ENCODE measurements at regions not wholly inside any gene's neighbourhood (a gene's known extent, or its start where the extent isn't known, plus 50 kb on each side); places are given as distances from the start of the nearest gene placed in this dataset.
"Not testable (repeated sequence)": the region's sequence is repeated elsewhere in the genome, so short reads cannot be mapped to it uniquely, and the experiment has no call there.

DNA sequence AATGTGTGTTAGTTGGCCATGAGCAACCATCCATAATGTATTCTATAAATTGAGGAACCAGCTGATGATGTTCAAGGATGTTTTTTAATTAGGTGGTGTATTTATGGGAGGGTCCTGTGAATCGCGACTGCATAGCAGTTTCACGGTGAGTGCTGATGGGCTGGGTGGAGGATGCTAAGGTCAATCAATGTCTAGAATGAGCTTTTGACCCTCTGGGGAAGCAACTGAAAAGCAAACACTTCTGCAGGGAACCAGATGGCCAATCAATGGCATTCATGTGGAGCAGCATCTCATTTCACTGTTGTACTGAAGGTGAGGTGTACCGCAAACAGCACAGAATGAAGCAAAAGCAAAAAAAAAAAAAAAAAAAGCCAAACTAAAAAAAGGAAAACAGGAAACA lies 676.1 kb upstream of the TMEM132C start:
- DNase-seq, result peak; percentile 13

DNA sequence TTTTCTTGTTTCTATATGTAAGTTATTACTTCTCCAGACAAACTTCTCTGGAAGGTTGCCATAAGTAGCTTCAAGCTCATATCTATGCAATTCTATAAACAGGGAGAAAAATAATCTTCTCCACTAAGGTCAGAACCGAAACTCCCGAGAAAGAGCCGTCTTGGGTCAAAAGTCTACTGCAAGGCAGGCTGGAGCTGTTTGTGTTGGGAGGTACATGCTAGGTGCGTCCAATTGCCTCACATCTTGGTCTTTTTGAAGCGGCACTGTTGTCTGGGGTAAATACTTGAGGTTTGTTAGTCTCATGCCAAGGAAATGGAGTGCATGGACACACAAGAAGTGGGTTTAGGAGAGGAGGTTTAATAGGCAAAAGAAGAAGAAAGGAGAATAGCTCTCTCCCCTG lies 674.7 kb upstream of the TMEM132C start:
- no peak for DNase-seq

DNA sequence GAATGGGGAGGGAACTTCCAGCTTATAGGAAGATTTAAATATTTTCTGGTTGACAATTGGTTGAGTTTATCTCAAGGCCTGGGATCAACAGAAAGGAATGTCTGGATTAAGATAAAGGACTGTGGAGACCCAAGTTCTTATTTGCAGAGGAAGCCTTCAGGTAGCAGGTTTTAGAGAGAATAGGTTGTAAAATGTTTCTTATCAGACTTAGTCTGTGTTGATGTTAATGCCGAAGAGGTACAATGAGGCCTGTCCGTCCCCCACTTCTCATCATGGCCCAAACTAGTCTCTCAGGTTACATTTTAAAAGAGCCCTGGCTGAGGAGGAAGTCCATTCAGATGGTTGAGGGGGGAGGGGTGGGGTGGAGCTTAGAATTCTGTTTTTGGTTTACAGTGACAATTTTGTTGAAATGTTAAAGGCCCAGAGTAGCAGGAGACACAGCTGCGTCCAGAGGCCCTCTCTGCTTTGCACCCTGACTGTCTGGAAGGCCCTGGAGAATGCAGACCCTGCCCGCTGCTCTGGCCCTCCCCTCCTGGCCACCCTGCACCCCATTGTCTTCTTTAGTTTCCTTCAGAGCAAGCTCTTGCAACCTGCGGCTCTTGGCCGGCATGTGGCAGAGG lies 672.5 kb upstream of the TMEM132C start:
- no peak for DNase-seq

DNA sequence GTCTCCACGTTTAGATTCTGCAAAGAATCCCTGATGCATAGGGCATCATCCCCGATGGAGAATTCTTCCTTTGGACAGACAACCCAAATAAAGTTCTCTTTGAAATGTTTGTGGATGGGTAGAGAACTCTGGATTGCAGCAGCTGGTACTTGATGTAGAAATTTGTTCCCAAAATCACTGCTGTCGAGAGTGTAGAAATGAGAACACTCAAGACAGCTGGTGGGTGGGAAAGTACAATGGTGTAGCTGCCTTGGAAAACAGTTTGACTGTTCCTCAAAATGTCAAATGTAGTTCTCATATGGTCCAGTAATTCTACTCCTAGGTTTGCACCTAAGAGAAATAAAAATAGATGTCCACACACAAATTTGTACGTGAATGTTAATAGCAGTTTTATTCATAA lies 671.5 kb upstream of the TMEM132C start:
- DNase-seq, result no peak

DNA sequence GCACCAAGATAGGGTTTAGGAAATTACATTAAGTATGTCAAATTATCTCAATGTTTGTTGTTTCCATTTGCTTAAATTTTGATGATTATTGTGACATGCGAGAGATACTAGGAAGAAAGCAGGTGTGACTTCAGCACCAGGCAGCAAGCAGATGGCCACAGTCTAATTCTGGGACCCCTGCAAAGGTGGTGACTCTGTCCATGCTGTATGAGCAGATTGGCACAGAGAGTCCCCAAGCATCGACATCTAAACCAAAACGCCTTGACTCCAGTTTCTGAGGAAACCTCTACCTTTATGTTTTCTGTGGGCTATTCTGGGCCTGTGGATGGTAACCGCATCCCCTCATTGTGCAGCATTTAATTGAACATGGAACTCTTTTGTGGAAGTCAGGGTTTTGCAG lies 670.1 kb upstream of the TMEM132C start:
- DNase-seq, result no peak

DNA sequence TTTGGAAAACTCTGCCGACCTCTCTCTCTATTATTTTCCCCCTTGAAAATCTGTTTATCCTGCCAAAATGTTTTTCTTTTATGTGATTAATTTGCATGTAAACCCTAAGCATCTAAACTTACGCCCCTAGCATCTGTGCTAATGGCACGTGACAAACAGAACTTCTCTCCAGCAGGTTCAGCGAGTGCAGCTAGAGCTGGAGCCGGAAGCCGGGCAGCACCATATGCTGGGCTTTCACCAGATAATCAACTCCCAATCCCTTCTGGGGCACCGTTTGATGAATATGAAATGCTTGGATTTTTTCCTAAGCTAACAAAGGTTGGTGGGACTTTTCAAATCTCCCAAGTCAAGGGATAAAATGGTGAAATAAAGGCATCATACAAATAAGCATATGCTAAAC lies 667.5 kb upstream of the TMEM132C start:
- peak; percentile 69 for DNase-seq

DNA sequence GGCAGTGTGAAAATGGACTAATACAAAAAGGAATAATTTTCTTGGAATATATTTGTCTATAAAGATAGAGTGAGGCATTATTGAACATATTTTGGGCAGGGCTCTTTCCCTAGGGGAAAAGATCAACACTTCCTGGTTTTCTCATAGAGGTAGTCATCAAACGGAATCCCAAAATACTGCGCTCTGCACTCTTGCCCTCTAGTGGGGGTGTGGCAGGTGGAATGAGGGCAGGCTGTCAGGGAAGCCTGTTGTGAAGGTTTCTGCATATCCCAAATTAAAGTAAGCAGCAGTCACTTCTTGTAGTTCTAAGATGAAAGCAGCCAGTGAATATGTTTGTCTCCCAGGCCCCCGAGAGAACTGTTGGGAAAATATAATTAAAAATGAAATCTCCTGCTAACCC lies 666.8 kb upstream of the TMEM132C start:
- no peak for DNase-seq

DNA sequence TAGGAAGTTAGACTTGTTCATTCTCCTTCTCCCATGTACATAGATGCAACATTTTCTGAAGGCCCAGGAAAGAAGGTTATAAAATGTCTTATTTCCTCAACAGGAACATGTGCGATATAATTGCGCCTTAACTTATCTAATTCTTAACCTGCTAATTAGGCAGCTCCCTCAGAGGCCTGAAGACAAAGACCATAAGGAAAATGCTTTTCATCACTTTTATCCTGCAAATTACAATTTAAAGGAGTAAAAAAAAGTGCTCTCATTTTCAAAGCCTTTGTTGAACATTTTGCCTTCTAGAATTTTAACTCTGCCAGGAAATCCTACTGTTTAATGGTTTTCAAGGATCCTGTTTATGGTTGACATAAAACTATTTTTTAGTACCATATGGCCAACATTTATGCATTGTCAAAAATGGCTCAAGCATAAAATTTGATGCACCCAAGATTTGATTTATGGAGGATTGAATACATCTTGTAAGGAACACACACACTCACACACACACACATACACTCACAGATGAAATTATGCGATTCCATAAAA lies 660.4 kb upstream of the TMEM132C start:
- DNase-seq, result peak; percentile 9

DNA sequence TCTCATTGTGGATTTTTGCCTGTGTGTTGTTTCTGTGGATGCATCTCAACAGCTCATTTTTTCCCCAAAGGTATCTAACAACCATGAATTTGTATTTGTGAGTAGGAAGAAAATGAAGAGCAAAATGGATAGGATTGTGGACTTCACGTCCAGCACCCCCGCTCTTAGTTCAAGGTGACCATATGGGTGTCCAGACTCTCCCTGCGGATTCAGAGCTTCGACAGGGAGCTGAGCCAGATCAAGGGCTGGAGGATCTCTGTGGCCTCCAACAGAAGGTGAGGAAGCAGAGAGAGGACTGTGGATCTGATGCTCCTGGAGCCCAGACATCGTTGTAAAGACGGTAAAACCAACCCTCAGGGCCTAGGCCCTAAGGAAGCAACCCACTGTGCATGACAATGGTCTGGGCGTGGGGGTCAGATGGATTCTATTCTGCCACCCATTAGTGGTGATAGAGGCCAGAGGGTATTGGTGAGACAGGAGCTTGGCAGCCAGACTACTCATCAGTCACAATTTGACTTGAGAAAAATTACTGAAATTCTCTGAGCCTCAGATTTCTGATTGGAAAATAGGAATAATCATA lies 659.7 kb upstream of the TMEM132C start:
- DNase-seq, result no peak

DNA sequence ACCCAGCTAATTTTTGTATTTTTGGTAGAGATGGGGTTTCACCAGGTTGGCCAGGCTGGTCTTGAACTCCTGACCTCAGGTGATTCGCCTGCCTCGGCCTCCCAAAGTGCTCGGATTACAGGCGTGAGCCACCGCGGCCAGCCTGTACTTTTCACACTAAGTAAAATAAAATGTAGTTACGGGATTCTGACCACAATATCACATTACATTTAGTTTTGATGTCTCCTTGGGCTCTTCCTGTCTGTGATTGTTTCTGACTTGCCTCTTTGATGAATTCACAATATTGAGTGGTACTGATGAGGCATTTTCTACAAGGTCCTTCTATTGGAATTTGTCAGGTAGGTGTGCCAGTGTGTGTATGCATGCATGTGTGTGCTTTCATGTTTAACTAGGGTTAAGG lies 658.6 kb upstream of the TMEM132C start:
- DNase-seq, result not testable (repeated sequence)

DNA sequence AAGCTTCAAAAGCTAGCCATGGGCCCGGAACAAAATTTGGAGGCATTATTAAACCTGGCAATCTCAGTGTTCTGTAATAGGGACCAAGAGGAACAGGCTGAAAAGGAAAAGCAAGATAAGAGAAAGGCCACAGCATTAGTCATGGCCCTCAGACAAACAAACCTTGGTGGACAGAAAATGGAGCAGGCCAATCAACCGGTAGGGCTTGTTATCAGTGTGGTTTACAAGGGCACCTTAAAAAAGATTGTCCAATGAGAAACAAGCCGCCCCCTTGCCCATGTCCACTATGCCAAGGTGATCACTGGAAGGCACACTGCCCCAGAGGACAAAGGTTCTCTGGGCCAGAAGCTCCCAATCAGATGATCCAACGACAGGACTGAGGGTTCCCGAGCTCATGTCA lies 653.9 kb upstream of the TMEM132C start:
- DNase-seq, result no peak

DNA sequence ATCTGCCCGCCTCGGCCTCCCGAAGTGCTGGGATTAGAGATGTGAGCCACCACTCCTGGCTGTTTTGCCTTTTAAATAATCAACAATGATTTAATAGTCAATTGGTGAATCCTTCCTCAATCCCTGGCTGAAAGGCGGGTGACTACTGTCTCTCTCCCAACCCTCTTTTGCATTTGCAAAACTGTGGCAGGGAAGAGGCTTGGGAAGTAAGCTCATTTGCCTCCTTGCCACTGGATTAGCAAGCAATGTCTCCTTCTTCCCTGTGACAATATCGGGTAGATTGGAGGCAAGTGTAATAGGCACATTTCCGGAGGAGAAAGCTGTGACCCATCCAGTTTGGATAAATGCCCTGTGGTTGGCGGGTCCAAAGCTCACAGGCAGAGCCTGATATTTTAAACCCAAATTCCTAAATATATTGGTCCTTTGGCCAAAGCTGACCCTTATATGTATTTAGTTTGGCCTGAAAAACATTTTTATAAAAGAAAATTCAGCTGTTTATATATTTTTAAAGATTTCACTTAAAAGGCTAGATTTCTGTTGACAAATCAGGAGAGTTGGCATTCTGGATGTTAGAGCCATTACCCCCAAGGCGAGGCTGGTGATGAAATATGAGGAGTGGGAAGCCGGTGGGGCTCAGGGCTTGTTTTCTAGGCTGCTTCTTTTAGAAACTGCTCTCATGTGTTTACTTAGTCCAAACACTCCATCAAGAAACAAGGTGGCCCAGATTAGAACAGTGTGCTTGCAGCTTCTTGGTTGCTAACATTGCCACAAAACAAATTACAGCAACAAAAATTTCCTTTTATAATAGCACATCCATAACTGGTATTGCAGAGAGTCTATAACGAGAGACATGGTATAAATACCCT lies 646.9 kb upstream of the TMEM132C start:
- DNase-seq, result no peak

DNA sequence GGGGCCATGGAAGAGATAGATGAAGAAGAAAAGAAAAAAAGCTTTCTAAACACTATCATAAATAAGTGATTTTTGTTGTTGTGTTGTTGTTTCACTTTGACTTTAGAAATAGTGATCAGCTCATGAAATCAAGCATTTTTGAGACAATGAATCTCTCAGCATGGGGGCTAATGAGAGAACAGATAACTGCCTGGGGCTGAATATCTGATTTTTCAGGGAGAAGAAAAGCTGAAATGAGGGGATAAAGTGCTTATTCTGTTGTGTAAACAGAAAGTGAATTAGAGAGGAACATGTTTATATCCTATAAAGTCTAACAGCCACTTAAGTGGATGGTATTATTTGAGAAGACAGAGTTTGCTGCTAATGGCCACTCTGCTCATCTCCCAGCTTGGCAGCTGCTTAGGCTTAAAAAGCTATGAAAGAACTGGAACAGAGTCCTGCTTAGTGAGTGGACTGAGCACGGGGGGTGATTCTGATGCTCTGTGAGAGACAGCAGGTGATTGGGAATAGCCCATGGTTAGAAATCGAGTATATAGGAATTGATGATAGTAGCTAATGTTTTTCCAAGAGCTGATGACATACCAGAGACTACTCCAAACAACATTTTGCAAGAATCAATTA lies 646.1 kb upstream of the TMEM132C start:
- no peak for DNase-seq

DNA sequence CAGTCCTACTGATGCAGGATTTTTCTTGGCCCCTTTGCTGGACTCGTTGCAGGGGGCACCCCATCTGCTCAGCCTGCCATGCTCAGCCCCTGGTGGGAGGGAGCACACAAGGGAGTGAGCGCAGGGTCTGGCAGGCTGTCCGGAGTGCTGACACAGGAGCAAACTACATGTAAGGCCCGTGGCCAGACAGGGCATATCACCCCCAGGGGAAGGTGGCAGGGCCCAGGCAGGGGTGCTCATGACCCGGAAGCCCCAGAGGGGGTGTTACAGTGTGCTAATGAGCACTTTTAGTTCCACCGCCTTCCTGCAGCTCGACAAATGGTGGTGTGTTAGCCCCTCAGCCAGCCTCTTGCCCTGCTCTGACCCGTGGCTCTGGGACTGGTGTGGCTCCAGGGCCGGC lies 645.6 kb upstream of the TMEM132C start:
- no peak for DNase-seq

DNA sequence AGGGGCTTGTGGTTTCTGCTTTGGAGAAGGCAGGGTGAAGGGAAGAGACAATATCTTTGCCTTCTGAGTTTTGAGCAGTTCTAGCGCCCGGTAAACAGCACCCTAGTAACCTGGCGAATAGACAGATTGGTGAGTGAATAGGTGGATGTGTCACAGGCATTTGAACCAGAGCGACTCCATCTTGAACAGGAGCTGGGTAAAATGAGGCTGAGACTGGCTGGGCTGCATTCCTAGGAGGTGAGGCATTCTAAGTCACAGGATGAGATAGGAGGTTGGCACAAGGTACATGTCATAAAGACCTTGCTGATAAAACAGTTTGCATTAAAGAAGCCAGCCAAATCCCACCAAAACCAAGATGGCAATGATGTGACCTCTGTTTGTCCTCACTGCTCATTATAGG lies 643.6 kb upstream of the TMEM132C start:
- DNase-seq, result no peak

DNA sequence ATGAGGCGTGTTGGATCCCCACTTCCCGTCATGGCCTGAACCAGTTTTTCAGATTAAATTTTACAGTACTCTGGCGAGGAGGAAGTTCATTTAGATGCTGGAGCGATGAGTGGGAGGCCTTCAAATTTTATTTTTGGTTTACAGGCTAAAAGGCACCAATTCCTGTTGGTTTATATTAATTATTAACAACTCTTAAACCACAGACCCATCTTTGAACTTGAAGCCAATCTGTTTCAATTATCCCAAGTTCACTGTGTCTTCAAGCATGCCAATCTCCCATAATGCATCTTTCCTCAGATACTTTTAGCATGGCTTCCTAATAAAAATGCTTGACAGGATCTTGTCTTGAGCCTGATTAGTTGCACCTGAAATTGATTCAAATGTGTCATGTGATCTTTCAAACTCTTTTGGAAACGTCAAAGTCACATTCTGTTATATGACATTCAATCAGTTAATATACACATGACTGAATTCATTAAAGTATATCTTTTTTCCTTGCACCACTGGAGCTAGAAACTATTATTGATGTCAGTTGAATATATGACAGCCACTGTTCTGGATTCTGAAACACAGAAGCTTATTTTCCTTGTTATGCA lies 641.7 kb upstream of the TMEM132C start:
- no peak for DNase-seq

DNA sequence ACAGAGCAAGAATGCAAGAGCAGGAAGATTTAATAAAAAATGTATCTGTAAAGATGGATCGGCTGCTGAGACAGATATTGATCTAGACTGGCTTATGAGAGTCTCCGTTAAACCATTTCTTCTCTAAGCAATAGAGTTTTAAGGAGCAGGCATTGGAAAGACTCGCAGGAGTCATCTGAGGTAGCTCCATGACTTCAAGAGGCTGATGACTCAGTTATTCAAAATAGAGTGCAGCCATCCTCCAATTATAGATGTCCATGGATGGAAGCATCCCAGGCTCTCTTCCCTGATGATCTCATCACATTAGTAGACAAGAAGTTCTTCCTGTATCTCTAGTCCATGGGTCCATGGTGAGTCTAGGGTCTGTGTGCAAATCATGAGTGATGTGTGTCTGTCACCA lies 638.3 kb upstream of the TMEM132C start:
- DNase-seq, result peak; percentile 25

DNA sequence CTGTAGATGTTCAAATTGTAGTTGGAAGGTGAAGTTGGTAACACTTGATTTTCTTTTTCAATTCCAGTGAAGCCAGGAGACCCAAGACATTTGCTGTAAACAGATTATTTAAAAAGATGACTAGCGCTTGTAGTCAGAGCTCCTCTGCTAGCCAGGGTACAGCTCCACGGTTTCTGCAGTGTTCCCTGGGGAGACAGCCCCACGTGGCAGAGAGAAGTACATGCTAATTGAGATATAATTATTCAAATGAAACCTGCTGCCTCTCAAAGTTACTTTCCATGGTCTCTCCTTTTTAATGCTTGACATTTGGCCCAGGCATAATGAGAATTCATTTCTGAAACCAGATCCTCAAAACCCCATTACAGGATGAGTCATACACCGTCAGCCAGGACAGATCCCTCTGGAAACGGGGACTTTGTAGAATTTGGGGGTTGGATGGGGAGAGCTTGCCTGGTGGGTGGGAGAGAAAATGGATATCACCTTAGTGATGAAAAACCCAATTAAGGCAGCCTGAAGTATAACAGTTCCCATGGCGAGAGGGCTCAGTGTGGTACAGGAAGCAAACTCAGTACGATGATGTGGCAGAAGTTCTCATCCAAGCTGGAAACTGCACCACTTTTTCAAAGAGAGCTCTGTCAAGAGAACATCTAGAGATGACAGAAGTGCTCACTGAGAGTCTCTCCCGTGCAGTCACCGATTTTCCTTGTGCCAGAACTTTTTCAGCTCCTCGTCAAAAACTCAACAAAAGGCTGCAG lies 637.7 kb upstream of the TMEM132C start:
- DNase-seq, result peak; percentile 58

DNA sequence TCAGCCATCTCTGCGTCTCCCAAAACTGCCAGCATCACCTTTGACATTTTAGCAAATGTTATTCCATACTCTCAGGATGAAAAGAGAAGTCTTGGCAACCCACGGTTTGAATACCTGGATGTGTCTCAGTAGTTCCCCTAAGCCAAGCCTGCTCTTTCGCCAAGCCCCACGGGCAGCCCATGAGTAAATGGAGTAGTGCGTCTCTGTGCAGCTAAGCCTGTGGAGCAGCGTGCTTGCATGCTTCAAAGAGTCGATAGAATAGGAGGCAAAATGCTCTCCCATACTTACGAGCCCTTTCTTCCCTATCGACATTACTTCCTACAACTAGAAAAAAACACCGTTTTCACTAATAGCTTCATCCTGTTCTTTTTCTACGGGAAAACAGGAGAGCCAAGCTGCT lies 634.5 kb upstream of the TMEM132C start:
- DNase-seq, result no peak

DNA sequence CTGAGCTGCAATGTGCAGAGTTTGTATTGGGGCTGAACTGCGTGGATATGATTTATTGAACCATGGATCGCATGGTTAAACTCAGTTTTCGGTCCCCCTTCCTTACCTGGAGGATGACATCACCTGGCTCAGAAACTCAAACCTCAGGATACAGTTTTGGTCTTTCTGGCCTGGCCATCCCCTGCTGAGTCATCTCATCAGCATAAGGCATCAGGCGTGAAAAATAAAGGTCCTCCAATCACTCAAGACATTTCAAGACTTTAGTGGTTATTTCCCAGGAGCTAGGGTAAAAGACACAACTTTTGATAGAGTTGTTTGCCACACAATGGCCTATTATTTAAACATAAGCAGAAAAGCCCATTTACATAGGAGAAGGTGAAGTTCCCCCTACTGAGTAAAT lies 631.1 kb upstream of the TMEM132C start:
- no peak for DNase-seq

DNA sequence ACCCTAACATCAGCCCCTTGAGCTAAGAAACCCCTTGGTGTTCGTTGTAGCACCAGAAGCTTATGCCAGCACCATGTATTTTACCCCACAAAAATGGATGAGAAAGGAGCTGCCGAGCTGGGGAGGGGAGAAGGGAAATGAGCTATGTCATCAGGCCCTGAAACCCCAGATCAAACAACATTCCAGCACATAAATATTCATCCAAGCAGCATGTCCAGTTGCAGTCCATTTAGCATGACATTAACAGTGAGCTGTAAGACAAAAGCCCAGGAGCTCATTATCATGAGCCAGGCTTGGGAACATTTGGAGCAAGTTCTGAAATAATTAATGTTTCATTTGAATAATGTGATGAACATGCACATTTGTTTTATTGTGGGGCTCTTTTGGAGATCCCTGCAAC lies 630.1 kb upstream of the TMEM132C start:
- DNase-seq, result no peak

DNA sequence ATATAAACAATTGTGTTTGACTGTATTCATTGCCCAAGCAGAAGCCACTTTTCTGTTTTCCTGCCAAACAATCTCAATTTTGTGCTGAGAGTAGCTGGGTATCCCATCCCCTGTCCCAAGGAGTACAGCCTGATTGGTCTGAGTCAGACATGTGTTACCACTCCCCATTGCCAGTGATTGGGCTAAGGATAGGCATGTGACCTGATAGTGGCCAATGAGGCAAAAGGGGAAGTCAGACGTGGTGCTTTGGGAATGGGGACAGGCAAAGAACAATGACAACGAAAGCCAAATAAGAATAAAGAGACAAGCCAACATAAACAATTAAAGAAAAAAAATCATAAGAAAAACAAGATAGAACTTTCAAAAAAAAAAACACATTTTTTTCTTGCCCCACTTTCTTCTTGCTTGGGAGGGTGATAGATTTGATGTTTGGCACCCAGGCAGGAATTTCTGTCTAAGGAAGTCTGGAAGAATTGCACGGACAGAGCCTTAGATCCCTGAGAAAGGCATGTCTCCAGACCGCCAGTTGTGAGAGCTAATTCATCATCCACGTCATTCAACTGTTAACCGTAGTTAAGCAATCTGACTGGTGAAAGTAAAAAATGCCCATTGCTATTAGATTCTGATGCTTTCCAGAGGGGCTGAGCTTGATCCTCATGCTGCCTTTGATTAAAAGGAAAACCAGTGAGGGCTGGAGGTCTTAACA lies 626.6 kb upstream of the TMEM132C start:
- peak; percentile 4 for DNase-seq
